Activated CD4-positive, CD25-positive, alpha-beta regulatory T cell treated with anti-CD3 and anti-CD28 coated beads, Interleukin-2, amount 50 U/mL, for 24 hours (primary cell): ENCODE measurements at regions not wholly inside any gene's neighbourhood (a gene's known extent, or its start where the extent isn't known, plus 50 kb on each side); places are given as distances from the start of the nearest gene placed in this dataset.

Source experiments
- ATAC-seq, 2 donors: fragments of 150-1000 bp; cut with Tn5 transposase; one replicate each; pipeline ENCODE4 v1.10.0; 2021; ENCODE audit warnings: mild to moderate bottlenecking in 1 of 2, moderate library complexity in 1 of 2

DNA sequence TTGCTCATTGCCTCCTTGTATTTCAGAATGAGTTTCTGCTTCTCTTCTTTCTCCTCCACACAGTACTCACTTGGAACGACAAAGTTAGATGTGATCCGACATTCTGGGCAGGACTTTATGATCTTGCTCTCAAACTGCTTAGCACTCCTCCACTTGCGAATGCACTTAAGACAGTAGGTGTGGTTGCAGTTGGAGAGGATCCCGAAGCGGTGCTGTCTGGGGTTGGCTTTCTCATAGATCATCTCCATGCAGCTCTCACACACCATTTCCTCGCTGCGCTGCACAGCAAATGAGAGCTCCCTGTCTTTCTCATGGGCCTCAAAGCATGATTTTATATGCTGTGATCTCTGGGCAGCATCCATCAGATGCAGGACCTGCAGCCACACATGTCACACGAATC is 245.7 kb downstream of the C12orf50 start:
- ATAC-seq, result no peak

DNA sequence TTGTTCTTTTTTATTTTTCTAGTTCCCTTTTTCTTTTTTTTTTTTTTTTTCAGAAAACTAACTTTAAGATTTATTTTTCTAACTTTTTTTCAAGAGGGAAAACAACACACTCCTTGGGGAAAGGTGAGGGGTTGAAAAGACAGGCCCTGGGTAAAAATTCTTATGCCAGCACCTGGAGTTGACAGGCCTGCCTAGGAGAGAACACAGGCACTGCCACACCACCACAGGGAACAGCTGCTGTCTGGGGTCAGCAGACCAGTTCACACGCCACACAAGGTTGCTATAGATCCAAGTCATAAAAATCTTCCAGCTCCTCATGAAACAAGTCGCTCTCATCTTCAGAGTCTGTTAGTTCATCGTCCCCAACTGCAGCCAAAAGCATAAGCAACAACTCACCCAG is 246.4 kb downstream of the C12orf50 start:
- ATAC-seq, result no peak

DNA sequence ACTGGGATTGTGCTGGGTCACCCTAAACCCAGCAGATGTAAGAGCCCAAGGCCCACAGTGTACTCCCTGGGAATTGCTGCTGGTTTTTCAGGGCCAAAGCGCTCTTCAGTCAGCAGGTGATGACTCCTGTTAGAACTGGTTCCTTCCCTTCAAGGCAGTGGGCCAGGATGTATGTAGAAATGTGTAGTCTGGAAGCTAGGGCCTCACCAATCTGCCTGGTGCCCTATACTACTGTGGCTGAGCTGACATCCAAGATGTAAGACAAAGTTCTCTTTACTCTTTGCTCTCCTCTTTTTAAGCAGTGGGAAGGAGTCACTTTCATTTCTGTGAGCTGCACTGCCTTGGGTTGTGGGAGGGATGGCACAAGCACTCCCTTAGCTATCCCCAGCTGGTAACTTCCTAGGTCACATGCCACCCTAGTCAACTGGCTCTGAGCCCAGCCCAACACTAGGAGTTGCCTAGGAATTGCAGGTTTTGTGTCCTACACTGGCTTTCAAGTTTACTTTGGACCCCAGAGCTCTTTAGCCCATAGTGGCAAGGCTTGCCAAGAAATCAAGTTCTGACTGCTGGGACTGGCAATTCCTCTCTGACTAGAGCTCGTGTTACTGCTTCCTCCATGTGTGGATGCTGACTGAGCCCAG is 249.2 kb downstream of the C12orf50 start:
- ATAC-seq, result no peak

DNA sequence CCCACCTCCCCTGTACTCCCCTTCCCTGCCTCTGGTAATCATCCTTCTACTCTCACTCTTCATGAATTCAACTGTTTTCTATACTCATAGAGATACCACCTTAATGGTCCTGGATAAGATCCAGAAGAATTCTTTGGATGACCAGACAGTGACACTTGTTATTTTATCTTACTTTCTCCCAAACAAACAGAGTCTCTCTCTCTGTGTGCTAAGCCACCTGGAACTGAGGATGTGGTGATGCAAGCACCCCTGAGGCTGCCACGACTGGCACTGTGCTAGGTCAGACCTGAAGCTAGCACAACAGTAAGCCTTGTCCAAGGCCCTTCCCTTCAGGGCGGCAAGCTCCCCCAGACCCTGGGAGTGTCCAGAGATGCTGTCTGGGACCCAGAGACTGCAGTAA is 250.2 kb downstream of the C12orf50 start:
- ATAC-seq, result no peak

GRCh38 chr12:87778065-87778464 is 251.1 kb downstream of the C12orf50 start:
- ATAC-seq, result no peak

- no peak for ATAC-seq
Measured at GRCh38 chr12:87775784-87776183, 253.4 kb downstream of the C12orf50 start.

DNA sequence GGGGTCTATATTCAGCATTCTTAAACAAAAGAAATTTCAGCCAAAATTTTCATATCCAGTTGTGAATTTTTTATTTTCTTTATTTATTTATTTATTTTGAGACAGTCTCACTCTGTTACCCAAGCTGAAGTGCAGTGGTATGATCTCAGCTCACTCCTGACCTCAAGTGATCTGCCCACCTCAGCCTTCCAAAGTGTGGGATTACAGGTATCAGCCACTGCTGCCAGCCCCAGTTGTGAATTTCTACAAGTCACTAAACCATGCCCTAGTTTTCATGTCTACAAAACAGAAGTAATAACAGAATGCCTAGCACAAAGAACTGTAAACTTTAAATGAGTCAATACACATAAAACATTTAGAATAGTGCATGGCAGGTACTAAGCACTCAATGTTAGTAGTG is 254.2 kb downstream of the C12orf50 start:
- no peak for ATAC-seq

- no peak for ATAC-seq
Measured at GRCh38 chr12:87772401-87772800, 256.8 kb downstream of the C12orf50 start.

DNA sequence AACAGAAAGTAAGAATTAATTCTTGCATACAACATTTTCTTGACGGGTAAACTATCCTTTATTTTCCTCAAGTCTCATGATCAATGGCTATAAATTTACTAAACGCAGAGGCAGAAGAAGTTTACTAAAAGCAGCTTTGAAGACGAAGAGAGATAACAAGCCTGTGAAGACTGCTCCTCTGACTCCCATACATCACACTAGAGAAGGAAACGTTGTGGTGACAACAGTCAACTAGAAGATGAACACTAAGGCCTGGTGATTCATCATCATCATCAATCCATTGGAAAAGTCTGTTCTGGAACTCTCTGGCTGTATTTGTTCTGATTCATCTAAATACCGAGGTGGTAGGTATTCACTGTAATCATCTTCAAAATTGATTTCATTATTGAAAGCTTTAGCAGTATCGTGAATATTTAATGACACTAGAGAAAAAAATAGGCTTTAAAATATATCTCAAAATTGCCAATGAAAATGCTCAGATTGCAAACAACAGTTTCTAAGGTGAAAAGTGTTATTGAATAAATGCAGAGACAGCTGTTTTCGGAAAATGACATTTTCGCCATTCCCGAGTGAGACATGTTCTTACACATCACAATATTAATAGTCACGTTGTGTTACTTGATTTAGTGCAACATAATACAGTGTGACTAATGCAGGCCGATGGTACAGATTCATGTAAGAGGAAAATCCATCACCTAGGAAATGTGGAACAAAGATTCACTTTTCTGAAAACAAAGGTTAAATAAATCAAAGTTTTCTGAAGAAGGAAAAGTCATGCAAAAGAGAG is 260.5 kb downstream of the C12orf50 start:
- ATAC-seq, result no peak

GRCh38 chr12:87766044-87766443 is 263.2 kb downstream of the C12orf50 start:
- ATAC-seq, result no peak

DNA sequence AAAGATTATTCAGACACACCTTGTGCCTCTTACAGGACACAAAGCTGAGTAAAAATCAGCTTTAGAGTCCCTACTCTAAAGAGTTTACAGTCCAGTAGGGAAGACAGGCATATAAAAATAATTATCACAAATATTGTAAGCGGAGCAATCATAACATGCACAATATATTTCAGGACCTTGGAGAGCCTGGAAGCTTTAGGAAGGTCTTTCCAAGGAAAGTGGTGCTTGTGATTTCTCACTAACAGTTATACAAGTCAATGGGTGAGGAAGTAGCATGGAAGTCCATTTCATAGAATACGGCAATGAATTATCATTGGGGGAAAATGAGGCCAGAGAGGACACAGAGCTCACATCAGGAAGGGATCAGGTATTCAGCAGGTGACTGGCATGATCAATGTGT is 268.3 kb downstream of the C12orf50 start:
- ATAC-seq, result no peak

GRCh38 chr12:87758271-87758670 is 270.9 kb downstream of the C12orf50 start:
- no peak for ATAC-seq

GRCh38 chr12:87756721-87757120 is 272.5 kb downstream of the C12orf50 start:
- no peak for ATAC-seq

DNA sequence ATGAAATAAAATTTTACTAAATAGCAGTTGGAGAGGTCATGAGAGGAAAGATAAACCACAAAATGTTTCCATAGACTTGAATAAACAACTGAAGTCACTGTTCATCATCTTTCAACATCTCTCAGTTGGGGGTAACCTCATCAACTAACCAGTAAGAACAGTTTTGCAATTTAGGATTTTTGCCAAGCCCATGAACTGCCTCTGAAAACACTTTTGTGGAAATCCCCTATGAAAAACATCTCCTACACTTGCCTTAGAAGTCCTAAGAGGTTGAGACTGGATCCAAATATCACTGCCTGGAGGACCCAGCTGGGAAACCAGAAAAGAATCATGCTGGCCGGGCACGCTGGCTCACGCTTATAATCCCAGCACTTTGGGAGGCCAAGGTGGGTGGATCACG is 273.1 kb downstream of the C12orf50 start:
- no peak for ATAC-seq

- ATAC-seq, result no peak
Measured at GRCh38 chr12:87728931-87729593, 300.1 kb downstream of the C12orf50 start.

DNA sequence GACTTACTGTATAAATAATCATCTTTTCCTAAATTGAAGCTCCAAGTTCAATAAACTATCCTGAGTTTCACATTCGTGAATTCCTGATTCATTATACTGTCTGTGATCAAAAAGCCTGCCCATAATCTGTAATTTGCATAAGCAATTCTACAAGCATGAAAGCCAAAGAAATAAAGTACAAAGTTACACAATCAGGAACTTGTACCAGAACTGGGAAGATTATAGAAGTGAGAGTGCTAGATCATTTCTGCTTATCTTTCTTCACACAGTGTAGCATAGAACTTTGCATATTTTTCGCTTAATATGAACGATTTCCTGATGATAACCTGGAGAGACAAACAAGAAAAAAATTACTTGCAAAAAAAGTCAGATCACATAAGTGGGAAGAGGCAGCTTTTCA is 308.2 kb downstream of the C12orf50 start:
- ATAC-seq, result no peak

DNA sequence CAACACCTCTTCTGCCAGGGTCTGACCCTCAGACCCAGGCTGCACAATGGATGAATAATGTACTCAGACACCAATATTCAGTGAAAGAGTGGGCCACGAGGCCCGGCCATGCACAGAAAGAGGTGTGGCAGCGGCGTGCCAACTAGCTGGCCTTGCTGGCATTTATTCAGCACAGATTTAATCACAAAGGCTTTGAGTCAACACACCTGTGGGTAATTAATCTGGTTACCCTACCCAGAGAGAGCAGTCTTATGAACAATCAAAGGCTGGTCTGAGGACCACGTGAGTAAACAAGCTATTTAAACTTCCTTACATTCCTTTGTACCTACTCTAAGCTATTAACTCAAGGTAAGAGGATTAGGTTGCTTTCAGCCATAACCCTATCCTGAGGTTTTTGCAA is 324.8 kb downstream of the C12orf50 start:
- no peak for ATAC-seq

- ATAC-seq, result no peak
Measured at GRCh38 chr12:87690236-87690810, 338.9 kb downstream of the C12orf50 start.

DNA sequence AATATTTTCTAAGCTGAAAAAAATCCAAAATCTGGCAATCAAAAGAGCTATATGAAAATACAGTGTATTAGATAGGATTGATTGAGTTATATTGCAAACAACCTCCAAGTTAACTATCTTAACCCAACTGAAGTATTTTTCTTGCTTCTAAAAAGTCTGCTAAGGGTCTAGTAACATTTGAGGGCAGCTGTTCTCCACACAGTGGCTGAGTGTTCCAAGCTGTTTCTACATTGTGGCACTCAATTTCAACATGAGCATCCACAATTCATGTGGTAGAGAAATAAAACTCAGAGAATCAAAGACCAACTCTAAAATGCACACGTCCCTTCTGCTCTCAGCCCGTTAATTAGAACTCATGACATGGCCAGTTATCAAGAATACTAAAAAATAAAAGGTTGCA is 340.0 kb downstream of the C12orf50 start:
- ATAC-seq, result no peak

GRCh38 chr12:87687362-87687761 is 341.8 kb downstream of the C12orf50 start:
- no peak for ATAC-seq

- ATAC-seq, result no peak
Measured at GRCh38 chr12:87685696-87686095, 343.5 kb downstream of the C12orf50 start.

GRCh38 chr12:87679251-87679650 is 349.9 kb downstream of the C12orf50 start:
- no peak for ATAC-seq

- ATAC-seq, result no peak
Measured at GRCh38 chr12:87678453-87678852, 350.7 kb downstream of the C12orf50 start.

DNA sequence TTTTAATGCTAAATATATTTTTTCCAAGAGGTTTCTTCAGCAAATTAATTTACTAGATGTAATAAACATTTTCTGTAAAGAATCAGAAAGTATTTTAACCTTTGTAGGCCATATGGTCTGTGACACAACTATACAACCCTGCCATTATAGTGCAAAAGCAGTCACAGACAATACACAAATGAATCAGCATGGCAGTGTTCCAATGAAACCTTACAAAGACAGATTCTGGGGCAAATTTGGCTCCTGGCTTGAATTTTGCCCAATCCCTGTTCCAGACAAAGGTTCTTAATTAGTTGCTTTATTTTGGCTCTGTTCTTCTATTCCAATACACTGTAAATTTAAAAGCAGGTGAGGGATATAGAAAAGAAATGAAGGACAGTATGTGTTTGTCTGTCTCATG is 352.5 kb downstream of the C12orf50 start:
- ATAC-seq, result no peak
